Tibial artery (tissue), 4 donors: ENCODE measurements at regions not wholly inside any gene's neighbourhood (a gene's known extent, or its start where the extent isn't known, plus 50 kb on each side); places are given as distances from the start of the nearest gene placed in this dataset.

Experiments used
- DNase-seq, 2 donors: peaks; one replicate each; pipeline ENCODE4 v3.0.0-alpha.2; 2019
- H3K27ac ChIP-seq, 2 donors: fragments of 200-600 bp; sonication (generic) in 1 of 2; 1 replicate in 1 of 2; 2 replicates in 1 of 2; pipeline ENCODE4 v1.5.1; 2018 to 2019; ENCODE audit warnings: mild to moderate bottlenecking in 1 of 2
- H3K27me3 ChIP-seq, 2 donors: fragments of 200-600 bp; sonication (generic) in 1 of 2; one replicate each; pipeline versions ENCODE4 v1.5.1 to v1.6.0; 2016 to 2019
- H3K36me3 ChIP-seq, 3 donors: fragments of 200-600 bp; sonication (generic) in 2 of 3; one replicate each; pipeline ENCODE4 v1.5.1; 2016 to 2019; ENCODE audit warnings: mild to moderate bottlenecking in 2 of 3
- H3K4me1 ChIP-seq, 4 donors: fragments of 200-600 bp; sonication (generic) in 2 of 4; 1 replicate in 3 of 4; 2 replicates in 1 of 4; pipeline ENCODE4 v1.5.1; 2016 to 2019
- H3K4me3 ChIP-seq, 2 donors: fragments of 200-600 bp; sonication (generic) in 1 of 2; 1 replicate in 1 of 2; 2 replicates in 1 of 2; pipeline ENCODE4 v1.5.1; 2018 to 2019; ENCODE audit warnings: mild to moderate bottlenecking in 2 of 2
- H3K9me3 ChIP-seq, 3 donors: fragments of 200-600 bp; sonication (generic) in 1 of 3; one replicate each; pipeline ENCODE4 v1.5.1; 2016 to 2019
- CTCF ChIP-seq, 2 experiments: fragments of 200-600 bp in 1 of 2; fragments of 450-650 bp in 1 of 2; IDR thresholded peaks; one replicate each; pipeline ENCODE4 v1.5.1; 2017 to 2019; ENCODE audit warnings: antibody characterized with exemption in 2 of 2, mild to moderate bottlenecking in 1 of 2, moderate library complexity in 1 of 2
- intact Hi-C: fragments of 100-400 bp; cut with DNase I; formaldehyde crosslinking; loops from one replicate; pipeline ENCODE4 v1.15.0; 2023; ENCODE audit warnings: low total_unique reads

- no peak for DNase-seq
- no peaks in the 10 kb centered on the region for H3K9me3 ChIP-seq
- H3K27ac ChIP-seq: no peak overlapping the region
- no peaks in the 10 kb centered on the region for H3K27me3 ChIP-seq
- peaks cover 0 to 18% (median 0%) of the 10 kb centered on the region in 4 donors for H3K4me1 ChIP-seq
- no peak for TF ChIP-seq CTCF (IDR thresholded peaks at IDR 0.05)
- intact Hi-C loops: no loop called here
- H3K36me3 ChIP-seq: no peaks in the 10 kb centered on the region
- H3K4me3 ChIP-seq: no peak overlapping the region
Measured at GRCh38 chr2:217258170-217258569, 398.3 kb upstream of the TNP1 start.

GRCh38 chr2:217256251-217256650 is 396.4 kb upstream of the TNP1 start:
- H3K4me1 ChIP-seq: peaks cover 0 to 17% (median 3%) of the 10 kb centered on the region in 4 donors
- no peak overlapping the region for H3K4me3 ChIP-seq
- no peak overlapping the region for H3K27ac ChIP-seq
- no peak for DNase-seq
- no peaks in the 10 kb centered on the region for H3K36me3 ChIP-seq
- no peaks in the 10 kb centered on the region for H3K9me3 ChIP-seq
- intact Hi-C loops: no loop called here
- TF ChIP-seq CTCF (IDR thresholded peaks at IDR 0.05): no peak
- H3K27me3 ChIP-seq: no peaks in the 10 kb centered on the region

GRCh38 chr2:217254111-217254510 is 394.2 kb upstream of the TNP1 start:
- H3K27me3 ChIP-seq: no peaks in the 10 kb centered on the region
- DNase-seq: no peak
- no peak overlapping the region for H3K4me3 ChIP-seq
- no peaks in the 10 kb centered on the region for H3K36me3 ChIP-seq
- intact Hi-C loops: no loop called here
- TF ChIP-seq CTCF (IDR thresholded peaks at IDR 0.05): no peak
- no peak overlapping the region for H3K27ac ChIP-seq
- peaks cover 0 to 33% (median 15%) of the 10 kb centered on the region in 4 donors for H3K4me1 ChIP-seq
- H3K9me3 ChIP-seq: no peaks in the 10 kb centered on the region

DNA sequence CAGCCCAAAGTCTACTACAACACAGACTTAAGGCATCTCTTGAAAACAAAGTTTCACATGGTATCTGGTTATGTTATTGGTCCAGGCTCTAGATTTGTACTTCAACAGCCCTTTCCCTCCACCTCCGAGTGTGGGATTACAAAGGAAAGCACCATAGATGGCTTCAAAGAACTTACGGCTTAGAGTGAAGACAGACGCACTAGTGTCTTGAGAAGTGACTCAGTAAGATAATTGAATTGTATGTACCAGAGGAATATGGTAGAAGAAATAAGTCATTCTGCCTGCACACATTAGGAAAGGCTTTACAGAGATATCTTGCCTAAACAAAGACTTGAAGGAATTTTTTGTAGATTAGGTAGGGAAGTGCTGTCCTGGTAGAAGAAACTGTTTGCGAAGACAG is 392.3 kb upstream of the TNP1 start:
- intact Hi-C loops: no loop called here
- H3K4me1 ChIP-seq: peaks cover 0 to 52% (median 32%) of the 10 kb centered on the region in 4 donors
- no peak for TF ChIP-seq CTCF (IDR thresholded peaks at IDR 0.05)

GRCh38 chr2:217250013-217250524 is 390.2 kb upstream of the TNP1 start:
- H3K4me3 ChIP-seq: no peak overlapping the region
- peak; percentile 28 to 78 for DNase-seq
- no peak for TF ChIP-seq CTCF (IDR thresholded peaks at IDR 0.05)
- peaks cover 0 to 54% (median 32%) of the 10 kb centered on the region in 4 donors for H3K4me1 ChIP-seq
- H3K36me3 ChIP-seq: no peaks in the 10 kb centered on the region
- H3K9me3 ChIP-seq: no peaks in the 10 kb centered on the region
- intact Hi-C loops: no loop called here
- H3K27ac ChIP-seq: peak overlapping the region; percentile 84 to 87
- no peaks in the 10 kb centered on the region for H3K27me3 ChIP-seq

More for the DNA sequence above, 392.3 kb upstream of the TNP1 start:
- no peak for DNase-seq
- Histone ChIP-seq H3K27me3 (no peaks in the 10 kb centered on the region), H3K27ac (peak overlapping the region; percentile 84 to 87), H3K36me3 (no peaks in the 10 kb centered on the region), H3K4me3 (no peak overlapping the region), H3K9me3 (no peaks in the 10 kb centered on the region)
